ENCODE measurements at regions not wholly inside any gene's neighbourhood (a gene's known extent, or its start where the extent isn't known, plus 50 kb on each side); places are given as distances from the start of the nearest gene placed in this dataset.

- TF ChIP-seq CTCF (IDR thresholded peaks at IDR 0.05) (no peak), POLR2A (IDR thresholded peaks at IDR 0.05) (no peak)
Observed at GRCh38 chr2:240366901-240367300, 68.6 kb upstream of the GPC1 start.
